Neuronal stem cell (in vitro differentiated cells): ENCODE measurements at regions not wholly inside any gene's neighbourhood (a gene's known extent, or its start where the extent isn't known, plus 50 kb on each side); places are given as distances from the start of the nearest gene placed in this dataset.

ENCODE experiments used
- DNase-seq: peaks from one replicate; pipeline ENCODE4 v3.0.0-alpha.2; 2013; ENCODE audit warnings: low spot score
- H2AFZ ChIP-seq: one replicate; pipeline ENCODE4 v1.6.1; 2013; ENCODE audit warnings: mild to moderate bottlenecking, low read length, inconsistent platforms
- H2AK5ac ChIP-seq: 2 replicates; pipeline ENCODE4 v1.6.1; 2013; ENCODE audit warnings: low read depth, mild to moderate bottlenecking, inconsistent platforms, low read length, moderate library complexity, mixed read lengths
- H2BK120ac ChIP-seq: 2 replicates; pipeline ENCODE4 v1.6.1; 2013; ENCODE audit warnings: low read depth, mild to moderate bottlenecking, inconsistent platforms, low read length, moderate library complexity, mixed read lengths
- H2BK12ac ChIP-seq: one replicate; pipeline ENCODE4 v1.6.1; 2013; ENCODE audit warnings: low read length, inconsistent platforms
- H2BK15ac ChIP-seq: 2 replicates; pipeline ENCODE4 v1.6.1; 2013; ENCODE audit warnings: mild to moderate bottlenecking, low read length, inconsistent platforms, mixed read lengths
- H2BK5ac ChIP-seq: one replicate; pipeline ENCODE4 v1.6.1; 2013; ENCODE audit warnings: inconsistent platforms, mild to moderate bottlenecking, low read length, moderate library complexity
- H3K14ac ChIP-seq: one replicate; pipeline ENCODE4 v1.6.1; 2013; ENCODE audit warnings: low read length, inconsistent platforms
- H3K18ac ChIP-seq: 2 replicates; pipeline ENCODE4 v1.6.1; 2013; ENCODE audit warnings: low read length, inconsistent platforms
- H3K23ac ChIP-seq: 2 replicates; pipeline ENCODE4 v1.6.1; 2013; ENCODE audit warnings: low read depth, mild to moderate bottlenecking, mixed read lengths, low read length, inconsistent platforms; ENCODE audit not compliant: poor library complexity
- H3K27ac ChIP-seq: replicated peaks from 3 replicates; pipeline ENCODE4 v1.5.1; 2013; ENCODE audit warnings: low read length, inconsistent platforms
- H3K27me3 ChIP-seq, 3 experiments: 2 replicates each; pipeline ENCODE4 v1.6.1; 2013; ENCODE audit warnings: low read length in 3 of 3, mild to moderate bottlenecking in 2 of 3, inconsistent platforms in 1 of 3, low read depth in 1 of 3, mixed read lengths in 1 of 3, moderate library complexity in 1 of 3; ENCODE audit not compliant: control insufficient read depth in 3 of 3, insufficient read depth in 3 of 3
- H3K36me3 ChIP-seq, 2 donors: replicated peaks in 1 of 2; 2 replicates each; pipeline ENCODE4 v1.6.1; 2013; ENCODE audit warnings: low read length in 2 of 2; ENCODE audit not compliant: control insufficient read depth in 2 of 2, insufficient read depth in 2 of 2
- H3K4ac ChIP-seq: 2 replicates; pipeline ENCODE4 v1.6.1; 2013; ENCODE audit warnings: inconsistent platforms, mild to moderate bottlenecking, low read length, moderate library complexity
- H3K4me1 ChIP-seq, 2 donors: 1 replicate in 1 of 2; 2 replicates in 1 of 2; pipeline ENCODE4 v1.6.1; 2013; ENCODE audit warnings: low read length in 2 of 2, low read depth in 1 of 2; ENCODE audit not compliant: control insufficient read depth in 2 of 2, insufficient read depth in 1 of 2
- H3K4me2 ChIP-seq: one replicate; pipeline ENCODE4 v1.6.1; 2013; ENCODE audit warnings: mild to moderate bottlenecking, low read length, inconsistent platforms; ENCODE audit not compliant: insufficient read depth, poor library complexity, severe bottlenecking
- H3K4me3 ChIP-seq, 2 donors: 2 replicates each; pipeline ENCODE4 v1.5.1; 2013; ENCODE audit warnings: low read length in 2 of 2, mild to moderate bottlenecking in 2 of 2, inconsistent platforms in 1 of 2, moderate library complexity in 1 of 2
- H3K79me1 ChIP-seq: one replicate; pipeline ENCODE4 v1.6.1; 2013; ENCODE audit warnings: low read depth, mild to moderate bottlenecking, inconsistent platforms, low read length, moderate library complexity
- H3K9ac ChIP-seq: one replicate; pipeline ENCODE4 v1.6.1; 2013; ENCODE audit warnings: mild to moderate bottlenecking, low read depth, low read length, inconsistent platforms; ENCODE audit not compliant: poor library complexity
- H3K9me3 ChIP-seq, 2 donors: replicated peaks in 1 of 2; 2 replicates each; pipeline versions ENCODE3 to v1.6.1; 2013; ENCODE audit warnings: low read length in 2 of 2, mild to moderate bottlenecking in 2 of 2, inconsistent platforms in 1 of 2, low read depth in 1 of 2, mixed read lengths in 1 of 2, moderate library complexity in 1 of 2; ENCODE audit not compliant: control insufficient read depth in 2 of 2, insufficient read depth in 1 of 2
- H4K8ac ChIP-seq: one replicate; pipeline ENCODE4 v1.6.1; 2013; ENCODE audit warnings: low read depth, mild to moderate bottlenecking, inconsistent platforms, low read length, moderate library complexity
- H4K91ac ChIP-seq: one replicate; pipeline ENCODE4 v1.6.1; 2013; ENCODE audit warnings: low read length, low read depth, mild to moderate bottlenecking, inconsistent platforms; ENCODE audit not compliant: poor library complexity
- WGBS, 2 donors: extraction: QIAGEN DNeasy Blood & Tissue Kit; methylation state at CpG; one replicate each; pipeline ENCODE4 v1.1.7; 2013; ENCODE audit warnings: missing lambda C conversion rate in 2 of 2, mixed read lengths in 1 of 2; ENCODE audit not compliant: insufficient read length in 2 of 2, insufficient replicate concordance in 1 of 2; ENCODE audit errors: extremely low coverage in 2 of 2; 5-methylcytosine and 5-hydroxymethylcytosine counted together

GRCh38 chr14:101221549-101222160 lies 318.1 kb upstream of the RTL1 start:
- Histone ChIP-seq H3K4me3 (no peak overlapping the region), H2BK120ac (no peak overlapping the region), H2AFZ (no peak overlapping the region), H3K36me3 (no peaks in the 10 kb centered on the region), H4K8ac (no peak overlapping the region), H2BK15ac (peak overlapping the region; percentile 18), H2AK5ac (peak overlapping the region; percentile 87), H3K27me3 (no peaks in the 10 kb centered on the region), H2BK5ac (no peak overlapping the region), H3K9me3 (no peaks in the 10 kb centered on the region), H3K14ac (no peak overlapping the region), H2BK12ac (peak overlapping the region; percentile 73), H3K23ac (no peak overlapping the region), H3K18ac (peak overlapping the region; percentile 64), H3K9ac (no peak overlapping the region), H3K4ac (no peak overlapping the region), H3K4me1 (peaks cover 28 to 54% of the 10 kb centered on the region in 2 donors), H4K91ac (no peak overlapping the region), H3K4me2 (no peak overlapping the region), H3K27ac (no peak overlapping the region), H3K79me1 (no peaks in the 10 kb centered on the region)
- WGBS, 2 donors = no CpG with 5 or more reads among the region's 10 CpGs
- no peak for DNase-seq

- peaks cover 28 to 52% of the 10 kb centered on the region in 2 donors for H3K4me1 ChIP-seq
Observed at GRCh38 chr14:101222362-101223070, 319.0 kb upstream of the RTL1 start.

DNA sequence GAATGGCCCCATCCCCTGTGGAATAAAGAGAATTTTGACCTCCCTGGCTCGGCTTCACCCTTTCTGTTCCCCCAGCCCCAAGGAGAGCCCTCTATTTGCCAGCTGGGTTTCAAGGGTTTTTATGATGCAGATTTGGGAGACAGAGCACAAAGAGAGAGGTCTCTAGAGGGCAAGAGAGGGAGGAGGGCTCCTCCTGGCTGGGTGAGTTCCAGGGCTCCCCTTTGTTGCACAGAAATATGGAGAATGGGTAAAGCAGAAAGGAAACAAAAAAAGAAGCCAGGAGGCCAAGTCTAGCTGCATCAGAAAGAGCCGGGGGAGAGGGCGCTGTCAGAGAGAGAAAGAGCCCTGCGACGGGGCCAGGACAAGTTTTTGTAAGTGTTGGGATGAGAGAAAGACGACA lies 319.6 kb upstream of the RTL1 start:
- Histone ChIP-seq H4K8ac (no peak overlapping the region), H3K4me1 (peaks cover 28 to 52% of the 10 kb centered on the region in 2 donors), H3K23ac (no peak overlapping the region), H3K18ac (no peak overlapping the region), H2BK12ac (no peak overlapping the region), H4K91ac (no peak overlapping the region), H3K36me3 (no peaks in the 10 kb centered on the region), H2AFZ (no peak overlapping the region), H2BK120ac (no peak overlapping the region), H3K9me3 (no peaks in the 10 kb centered on the region), H3K27ac (peak overlapping the region; percentile 95), H2AK5ac (no peak overlapping the region), H3K9ac (no peak overlapping the region), H2BK15ac (no peak overlapping the region), H3K14ac (no peak overlapping the region), H3K27me3 (no peaks in the 10 kb centered on the region), H3K4ac (no peak overlapping the region), H3K4me3 (no peak overlapping the region), H3K79me1 (no peaks in the 10 kb centered on the region), H3K4me2 (no peak overlapping the region), H2BK5ac (peak overlapping the region; percentile 78)
- WGBS, 2 donors = no CpG with 5 or more reads among the region's 6 CpGs
- peak; percentile 70 for DNase-seq

More at GRCh38 chr14:101222362-101223070, 319.0 kb upstream of the RTL1 start:
- Histone ChIP-seq H3K4ac (no peak overlapping the region), H4K91ac (no peak overlapping the region), H3K79me1 (no peaks in the 10 kb centered on the region), H3K27ac (peak overlapping the region; percentile 95), H3K23ac (no peak overlapping the region), H2BK5ac (peak overlapping the region; percentile 31), H3K27me3 (no peaks in the 10 kb centered on the region), H3K36me3 (no peaks in the 10 kb centered on the region), H4K8ac (no peak overlapping the region), H2BK120ac (no peak overlapping the region), H2BK15ac (no peak overlapping the region), H3K18ac (peak overlapping the region; percentile 94), H2BK12ac (no peak overlapping the region), H2AFZ (no peak overlapping the region), H3K4me2 (no peak overlapping the region), H3K9me3 (no peaks in the 10 kb centered on the region), H3K4me3 (no peak overlapping the region), H3K14ac (no peak overlapping the region), H2AK5ac (no peak overlapping the region), H3K9ac (no peak overlapping the region)
- no CpG with 5 or more reads among the region's 11 CpGs for WGBS, 2 donors
- peak; percentile 36 for DNase-seq

DNA sequence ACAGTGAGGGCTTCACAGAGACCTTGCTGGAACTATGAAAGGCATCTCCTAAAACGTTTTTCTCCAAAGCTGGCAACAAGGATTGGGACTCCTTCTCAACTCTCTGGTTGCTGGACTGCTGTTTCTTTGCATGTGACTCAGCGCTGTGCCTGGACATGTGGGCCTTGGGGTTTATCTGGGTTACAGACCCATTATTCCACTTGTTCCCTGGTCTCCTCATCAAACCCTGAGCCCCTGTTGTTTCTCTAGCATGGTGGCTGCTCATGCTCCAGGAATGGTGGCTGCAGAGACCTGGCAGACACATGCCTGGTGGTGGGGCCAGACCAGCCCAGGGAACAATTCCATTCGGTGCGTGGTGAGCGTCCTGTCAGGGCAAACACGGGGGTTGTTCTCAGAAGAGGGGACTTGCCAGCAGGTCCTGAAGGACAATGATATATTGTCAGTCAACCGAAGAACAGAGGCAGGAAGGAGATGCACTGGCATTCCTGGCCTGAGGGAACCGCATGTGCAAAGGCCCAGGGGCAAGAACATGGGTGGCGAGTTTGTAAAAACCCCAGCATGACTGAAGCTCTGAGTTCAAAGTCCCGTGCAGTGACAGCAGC lies 320.1 kb upstream of the RTL1 start:
- H3K4me1 ChIP-seq = peaks cover 28 to 52% of the 10 kb centered on the region in 2 donors
- no peak overlapping the region for H3K14ac ChIP-seq
- peak overlapping the region; percentile 36 for H3K18ac ChIP-seq
- no peak overlapping the region for H2AFZ ChIP-seq
- H2AK5ac ChIP-seq = peak overlapping the region; percentile 64
- WGBS, 2 donors = no CpG with 5 or more reads among the region's 10 CpGs
- peak overlapping the region in 1 of 2 donors; percentile 18 for H3K4me3 ChIP-seq
- H3K4ac ChIP-seq = peak overlapping the region; percentile 43
- no peak overlapping the region for H4K8ac ChIP-seq
- peak overlapping the region; percentile 95 for H3K27ac ChIP-seq
- no peak overlapping the region for H3K4me2 ChIP-seq
- H3K27me3 ChIP-seq = no peaks in the 10 kb centered on the region
- no peaks in the 10 kb centered on the region for H3K9me3 ChIP-seq
- peak overlapping the region; percentile 26 for H2BK120ac ChIP-seq
- H3K9ac ChIP-seq = no peak overlapping the region
- H2BK5ac ChIP-seq = peak overlapping the region; percentile 78
- peak overlapping the region; percentile 60 for H4K91ac ChIP-seq
- DNase-seq = no peak
- peak overlapping the region; percentile 87 for H2BK12ac ChIP-seq
- no peaks in the 10 kb centered on the region for H3K36me3 ChIP-seq
- no peak overlapping the region for H3K23ac ChIP-seq
- peak overlapping the region; percentile 47 for H2BK15ac ChIP-seq
- H3K79me1 ChIP-seq = no peaks in the 10 kb centered on the region
